Stimulated activated CD4-positive, alpha-beta T cell treated with anti-CD3 and anti-CD28 coated beads, TNF-alpha, amount 100 ng/mL, for 1 hour (primary cell): ENCODE measurements at regions not wholly inside any gene's neighbourhood (a gene's known extent, or its start where the extent isn't known, plus 50 kb on each side); places are given as distances from the start of the nearest gene placed in this dataset.

Source experiments
- DNase-seq, 3 donors: peaks; one replicate each; pipeline ENCODE4 v3.0.0-alpha.2; 2020; ENCODE audit warnings: low read depth in 3 of 3, low spot score in 1 of 3

DNA sequence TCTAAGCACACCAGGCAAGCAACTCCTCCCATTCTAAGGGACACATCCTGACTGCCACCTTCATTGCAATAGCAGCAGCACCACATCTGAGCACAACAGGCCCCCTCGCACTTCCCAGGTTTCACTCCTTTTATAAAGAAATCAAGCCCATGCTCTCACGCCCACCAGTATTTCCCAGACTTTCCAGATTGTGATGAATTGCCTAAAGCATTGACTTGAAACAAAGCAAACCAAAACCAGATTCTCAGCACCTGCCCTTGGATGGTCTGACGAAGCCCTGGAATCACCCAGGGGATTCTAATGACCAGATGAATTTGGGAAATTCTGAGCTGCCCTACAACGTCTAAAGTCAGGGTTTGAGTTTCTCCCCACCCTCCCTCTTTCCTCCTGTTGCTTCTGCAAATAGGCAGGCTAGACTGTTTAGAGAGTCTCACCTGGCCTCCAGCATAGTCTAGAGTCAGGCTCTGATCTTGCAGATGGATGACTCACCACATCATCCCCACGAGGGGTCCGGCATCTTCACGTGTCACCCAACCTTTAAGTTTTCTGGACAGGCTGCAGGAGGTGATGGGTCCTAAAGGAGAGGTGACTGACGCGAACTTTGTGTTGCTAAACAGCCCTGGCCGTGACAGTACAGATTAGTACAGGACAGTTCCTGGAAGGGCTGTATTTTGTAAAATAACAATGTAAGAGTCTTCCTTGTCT is 198.0 kb downstream of the SKIDA1 start:
- no peak for DNase-seq

DNA sequence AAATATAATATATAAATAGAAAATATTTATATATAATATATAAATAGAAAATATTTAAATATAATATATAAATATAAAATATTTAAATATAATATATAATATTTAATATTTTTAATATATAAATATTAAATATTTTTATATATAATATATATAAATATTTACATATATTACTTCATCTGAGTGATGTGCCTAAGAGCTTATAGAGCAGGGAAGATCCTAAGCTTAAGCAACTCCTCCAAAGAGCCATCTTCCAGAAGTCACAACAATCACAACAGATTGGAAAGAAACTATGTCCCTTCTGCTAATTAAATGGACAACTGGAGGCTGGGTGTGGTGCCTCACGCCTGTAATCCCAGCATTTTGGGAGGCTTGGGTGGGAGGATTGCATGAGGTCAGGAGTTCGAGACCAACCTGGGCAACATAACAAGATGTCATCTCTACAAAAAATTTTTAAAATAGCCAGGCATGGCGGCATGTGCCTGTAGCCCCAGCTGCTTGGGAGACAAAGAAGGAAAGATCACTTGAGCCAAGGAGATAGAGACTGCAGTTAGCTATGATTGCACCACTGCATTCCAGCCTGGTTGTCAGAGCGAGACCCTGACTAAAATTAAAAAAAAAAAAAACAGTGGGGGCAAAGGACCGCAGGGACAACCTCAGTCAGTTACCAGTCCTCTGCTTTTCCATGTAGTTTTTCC is 198.7 kb downstream of the SKIDA1 start:
- no peak for DNase-seq

DNA sequence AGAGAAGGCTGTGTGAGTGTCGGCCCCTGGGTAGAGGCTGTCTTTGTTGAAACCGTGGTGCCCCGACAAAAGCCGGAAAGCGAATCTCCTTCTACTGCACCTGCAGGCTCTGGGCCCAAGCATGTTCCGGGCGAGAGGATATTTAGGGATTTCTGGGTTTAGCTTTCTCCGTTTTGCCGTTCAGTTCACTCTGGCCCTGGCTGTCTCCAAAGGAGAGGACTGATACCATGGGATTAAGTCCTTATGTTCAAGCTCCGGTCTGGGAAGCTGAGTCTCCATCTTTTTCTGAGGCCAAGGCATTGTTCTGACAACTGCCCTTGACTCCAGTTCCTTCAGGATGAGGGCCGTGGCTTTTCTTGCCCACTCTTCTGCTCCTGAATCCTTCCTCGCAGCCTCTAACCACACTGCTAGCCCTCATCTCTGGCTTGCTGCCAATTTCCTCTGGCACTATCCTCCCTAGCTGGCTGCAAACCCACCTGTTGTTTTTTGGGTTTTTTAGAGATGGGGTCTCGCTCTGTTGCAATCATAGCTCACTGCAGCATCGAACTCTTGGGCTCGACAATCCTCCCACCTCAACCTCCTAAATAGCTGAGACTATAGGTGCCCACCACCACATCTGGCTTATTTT is 206.8 kb downstream of the SKIDA1 start:
- DNase-seq = no peak

DNA sequence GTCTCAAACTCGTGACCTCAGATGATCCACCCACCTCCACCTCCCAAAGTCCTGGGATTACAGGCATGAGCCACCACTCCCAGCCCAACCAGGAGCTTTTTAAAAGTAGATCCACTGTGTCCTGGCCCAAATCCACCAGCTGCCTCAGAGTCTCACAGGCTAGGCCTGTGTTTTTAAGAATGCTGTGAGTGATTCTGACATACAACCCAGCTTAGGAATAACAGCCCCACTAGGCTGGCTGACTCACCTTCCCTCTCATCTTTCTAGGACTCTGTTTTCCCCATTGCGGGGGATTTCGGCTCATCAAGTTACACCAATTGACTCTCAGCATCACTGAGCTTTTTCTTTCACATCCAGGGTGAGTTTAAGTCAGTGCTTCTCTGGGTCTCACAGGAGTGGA is 207.6 kb downstream of the SKIDA1 start:
- no peak for DNase-seq

DNA sequence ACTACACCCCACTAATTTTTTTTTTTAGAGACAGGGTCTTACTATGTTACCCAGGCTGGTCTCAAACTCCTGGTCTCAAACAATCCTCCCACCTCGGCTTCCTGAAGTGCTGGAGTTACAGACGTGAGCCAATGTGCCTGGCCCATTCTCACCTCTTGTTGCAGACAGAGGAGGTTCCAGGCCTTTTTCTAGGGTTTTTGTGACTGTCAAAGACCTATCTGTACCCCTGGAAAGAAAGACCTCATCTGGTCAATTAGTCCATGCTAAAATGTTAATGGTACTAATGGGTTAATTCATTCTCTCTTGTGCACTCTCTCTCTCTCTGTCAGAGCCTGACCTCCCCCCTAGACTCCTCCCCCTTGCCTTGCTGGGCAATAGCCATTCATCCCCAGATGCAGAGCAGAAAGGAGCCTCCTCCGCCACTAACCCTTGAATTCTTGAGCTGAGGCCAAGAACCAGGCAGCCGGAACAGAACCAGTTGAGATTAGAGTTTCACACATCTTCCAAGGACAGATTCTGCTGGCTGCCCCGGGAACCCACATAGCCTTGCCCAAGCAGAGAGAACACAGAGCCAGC is 209.7 kb downstream of the SKIDA1 start:
- DNase-seq = no peak

DNA sequence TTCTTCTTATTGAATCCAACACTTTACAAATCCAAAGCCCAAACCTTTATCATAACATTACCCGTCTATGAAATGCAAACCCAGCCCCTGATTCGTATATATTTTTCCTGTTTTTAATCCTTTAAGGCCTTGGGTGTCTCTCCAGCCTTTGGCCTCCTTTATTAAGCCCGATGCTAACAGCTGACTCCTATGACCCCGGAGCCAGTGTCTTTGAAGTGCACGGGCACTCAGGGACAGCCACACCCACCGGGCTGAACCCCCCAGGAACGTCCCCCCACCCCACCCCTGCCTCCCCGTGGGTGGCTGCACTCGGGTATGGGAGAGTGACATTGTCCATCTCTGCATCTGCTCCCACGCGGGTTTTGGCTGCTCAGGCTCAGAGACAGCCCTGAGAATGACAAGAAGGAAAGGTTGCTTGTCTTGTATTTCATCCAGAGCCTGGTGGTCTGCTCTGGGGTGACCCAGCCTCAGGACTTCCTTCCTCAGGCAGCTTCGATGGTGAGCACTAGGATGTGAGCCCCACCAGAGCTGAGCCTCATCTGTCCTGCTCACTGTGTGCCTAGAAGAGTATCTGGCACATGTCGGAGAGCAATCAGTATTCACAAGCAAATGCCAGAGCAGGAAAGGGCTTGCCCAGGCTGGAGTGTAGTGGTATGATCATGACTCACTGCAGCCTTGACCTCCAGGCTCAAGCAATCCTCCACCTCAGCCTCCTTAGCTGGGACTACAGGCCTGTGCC is 210.4 kb downstream of the SKIDA1 start:
- no peak for DNase-seq

DNA sequence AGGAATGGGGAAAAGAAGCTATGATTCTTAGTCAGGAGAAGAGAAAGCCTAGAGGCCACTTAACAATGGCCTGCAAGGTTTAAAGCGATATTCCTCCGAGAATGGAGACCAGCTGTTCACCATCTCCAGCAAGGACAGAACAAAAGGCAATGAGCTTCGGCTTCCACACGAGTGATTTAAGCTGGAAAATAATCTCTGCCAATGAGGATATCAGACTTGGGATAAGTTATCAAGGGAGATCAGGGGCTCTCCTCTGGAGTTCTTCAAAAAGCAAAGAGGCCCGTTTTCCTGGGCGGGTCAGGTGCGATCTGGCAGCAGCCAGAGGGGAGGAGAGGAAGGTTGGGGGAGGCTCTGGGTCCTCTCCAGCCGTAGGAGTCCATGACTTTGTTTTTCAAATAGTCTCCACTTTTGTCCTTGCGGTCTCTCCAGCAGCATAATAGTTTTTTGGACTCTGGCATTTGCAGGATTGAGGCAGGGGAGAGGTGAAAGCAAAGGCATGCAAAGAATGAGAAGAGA is 211.3 kb downstream of the SKIDA1 start:
- DNase-seq = no peak

DNA sequence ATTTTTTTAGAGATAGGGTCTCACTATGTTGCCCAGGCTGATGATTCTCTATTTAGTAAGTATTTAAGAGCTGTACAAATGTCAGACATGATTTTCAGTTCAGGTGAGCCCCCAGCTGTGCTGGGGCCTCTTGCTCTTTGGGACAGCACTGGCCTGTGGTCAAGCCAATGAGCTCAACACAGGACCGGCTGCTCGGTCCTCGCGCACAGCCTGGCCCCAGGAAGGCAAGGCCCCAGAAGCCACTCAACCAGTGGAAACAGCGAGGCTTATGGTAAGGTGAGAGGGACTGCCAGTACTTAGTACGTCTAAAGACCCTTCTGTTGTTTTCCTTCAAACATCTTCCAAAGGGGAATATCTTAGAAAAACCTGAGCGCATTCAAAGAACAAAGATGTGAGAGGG is 211.8 kb downstream of the SKIDA1 start:
- no peak for DNase-seq

DNA sequence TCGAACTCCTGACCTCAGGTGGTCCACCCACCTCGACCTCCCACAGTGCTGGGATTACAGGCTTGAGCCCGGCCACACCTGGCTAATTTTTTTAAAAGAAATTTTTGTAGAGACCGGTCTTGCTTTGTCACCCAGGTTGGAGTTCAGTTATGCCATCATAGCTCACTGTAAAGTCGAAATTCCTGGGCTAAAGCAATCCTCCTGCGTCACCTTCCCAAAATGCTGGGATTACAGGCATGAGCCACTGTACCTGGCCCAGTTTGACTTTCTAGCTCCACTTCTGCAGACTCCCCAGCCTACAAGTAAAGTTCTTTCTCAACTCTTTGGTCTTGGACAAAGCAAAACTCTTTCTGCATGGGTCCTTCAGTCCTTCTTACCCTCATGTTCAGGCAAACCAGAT is 214.1 kb downstream of the SKIDA1 start:
- no peak for DNase-seq

DNA sequence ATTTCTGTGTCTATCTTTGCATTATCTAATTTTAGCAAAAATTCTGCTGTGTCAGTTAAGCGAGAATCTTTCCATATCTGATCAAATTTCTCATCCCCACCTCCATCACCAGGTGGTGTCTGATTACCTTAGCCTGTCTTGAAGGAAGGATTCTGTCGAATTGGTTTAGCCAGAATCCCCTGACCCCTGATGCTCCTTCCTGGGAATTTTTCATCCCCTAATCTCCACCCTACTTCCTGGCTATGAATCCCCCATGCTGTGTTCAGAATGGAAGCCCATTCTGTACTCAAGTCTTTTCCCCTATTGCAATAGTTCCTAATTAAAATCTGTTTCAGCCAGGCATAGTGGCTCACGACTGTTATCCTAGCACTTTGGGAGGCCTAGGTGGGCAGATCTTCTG is 216.1 kb downstream of the SKIDA1 start:
- no peak for DNase-seq

DNA sequence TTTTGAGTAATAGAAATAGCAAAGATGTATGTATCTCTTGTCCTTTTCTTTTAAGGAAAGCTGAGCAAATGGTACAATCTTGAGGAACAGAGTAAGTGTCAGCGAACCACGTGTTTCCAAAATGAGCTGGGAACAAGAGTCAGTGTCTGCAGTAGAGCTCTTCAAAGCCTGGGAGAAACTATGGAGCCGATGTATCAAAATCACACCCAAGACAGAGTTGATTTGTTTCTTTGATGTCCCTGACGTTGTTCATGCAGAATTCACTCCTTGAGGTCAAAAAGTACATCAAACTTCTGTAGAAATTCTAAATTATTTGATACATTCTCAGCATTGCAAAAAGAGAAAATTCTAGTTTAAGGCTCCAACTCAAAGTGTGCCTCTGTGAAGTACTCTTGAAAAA is 216.5 kb downstream of the SKIDA1 start:
- DNase-seq = no peak

DNA sequence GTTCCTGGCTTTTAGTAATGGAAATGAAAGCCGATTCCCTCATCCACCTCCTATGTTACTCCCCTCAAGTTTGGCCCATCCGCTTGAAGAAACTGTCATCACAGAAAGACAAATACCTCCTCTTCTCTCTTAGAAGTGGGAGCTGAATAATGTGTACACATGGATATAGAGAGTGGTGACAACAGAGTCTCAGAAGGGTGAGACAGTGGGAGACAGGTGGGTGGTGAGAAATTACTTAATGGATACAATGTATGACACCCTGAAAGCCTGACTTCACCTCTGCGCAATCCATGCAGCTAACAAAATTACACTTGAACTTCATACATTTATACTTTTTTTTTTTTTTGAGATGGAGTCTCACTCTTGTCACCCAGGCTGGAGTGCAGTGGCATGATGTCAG is 217.5 kb downstream of the SKIDA1 start:
- DNase-seq = no peak

DNA sequence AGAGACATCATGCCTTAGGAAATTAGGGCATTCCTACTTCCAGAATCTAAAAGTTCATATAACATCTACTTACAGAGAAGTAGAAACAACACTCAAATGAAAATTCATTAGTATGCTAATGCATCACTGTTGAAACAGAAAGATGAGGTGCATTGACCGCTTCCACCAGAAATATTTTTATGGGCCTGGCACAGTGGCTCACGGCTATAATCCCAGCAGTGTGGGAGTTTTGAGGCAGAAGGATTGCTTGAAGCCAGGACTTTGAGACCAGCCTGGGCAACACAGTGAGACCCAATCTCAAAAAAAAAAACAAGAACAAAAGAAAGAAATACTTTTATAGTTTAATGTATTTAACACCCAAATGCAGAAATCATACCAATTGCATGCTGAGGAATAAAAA is 220.9 kb downstream of the SKIDA1 start:
- DNase-seq = no peak

DNA sequence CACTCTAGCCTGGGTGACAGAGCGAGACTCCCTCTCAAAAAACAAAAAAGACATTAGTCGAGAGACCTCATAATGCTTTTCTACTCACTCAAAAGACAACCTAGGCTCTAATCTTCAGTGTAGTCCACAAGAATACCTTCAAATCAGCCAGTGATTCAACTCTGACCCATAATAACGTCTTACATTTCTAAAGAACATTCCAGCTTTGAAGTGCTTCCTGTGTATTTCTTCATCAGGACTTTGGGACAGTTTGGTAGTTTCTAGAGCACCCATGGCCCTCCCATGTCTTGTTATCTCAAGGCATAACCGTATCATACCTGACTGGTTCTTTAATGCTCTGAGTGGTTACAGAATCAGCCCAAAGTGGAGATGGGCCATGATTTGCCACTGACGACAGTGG is 221.3 kb downstream of the SKIDA1 start:
- no peak for DNase-seq

DNA sequence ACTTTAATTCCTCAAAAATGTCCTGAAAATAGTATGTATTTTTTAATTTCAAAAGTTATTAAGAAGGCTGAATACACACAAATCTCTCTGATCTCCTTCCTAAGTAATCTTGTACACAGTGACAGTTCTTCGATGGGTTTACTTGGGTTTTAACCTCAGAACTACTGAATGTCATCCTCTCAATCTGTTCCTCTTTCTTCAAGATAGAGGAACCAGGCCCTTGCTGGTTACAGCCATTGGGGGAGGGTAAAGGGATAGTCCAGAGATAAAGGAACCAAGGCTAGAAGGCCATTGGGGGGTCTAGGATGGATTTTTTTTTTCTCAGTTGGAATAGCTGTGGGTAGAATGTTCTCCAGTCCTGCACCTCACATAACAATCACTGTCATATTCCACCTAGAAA is 224.9 kb downstream of the SKIDA1 start:
- no peak for DNase-seq

DNA sequence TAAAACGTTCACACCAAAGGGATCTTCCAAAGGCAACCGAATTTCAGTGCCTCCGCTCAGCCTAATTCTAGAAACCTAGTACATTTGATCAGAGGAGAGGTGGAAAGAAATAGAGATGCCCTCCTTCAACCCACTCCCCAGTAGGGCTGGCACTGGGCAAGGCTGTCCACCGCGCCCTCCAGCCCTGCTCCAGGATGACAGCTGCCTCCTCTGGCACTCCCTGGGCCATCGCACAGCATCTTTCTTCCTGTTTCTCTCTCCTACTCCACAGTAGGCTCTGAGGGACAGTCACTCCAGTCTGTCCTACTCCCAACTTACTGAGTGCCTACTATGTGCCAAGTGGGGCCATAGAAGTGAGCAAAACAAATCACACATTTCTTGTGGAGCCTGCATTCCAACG is 226.2 kb downstream of the SKIDA1 start:
- no peak for DNase-seq

DNA sequence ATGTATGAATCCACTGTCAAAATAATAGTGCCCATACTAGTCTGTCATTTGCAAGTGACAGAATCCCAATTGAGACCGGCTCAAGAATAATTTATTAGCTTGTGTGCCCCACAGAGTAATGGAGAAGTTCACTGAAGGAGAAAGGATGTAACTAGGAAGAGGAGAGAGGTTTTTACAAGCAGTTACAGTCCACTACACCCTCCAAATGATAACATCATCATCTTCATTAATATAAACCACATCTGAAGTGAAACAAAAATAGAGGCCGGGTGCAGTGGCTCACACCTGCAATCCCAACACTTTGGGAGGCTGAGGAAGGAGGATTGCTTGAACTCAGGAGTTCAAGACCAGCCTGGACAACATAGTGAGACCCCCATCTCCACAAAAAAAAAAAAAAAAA is 226.8 kb downstream of the SKIDA1 start:
- no peak for DNase-seq

DNA sequence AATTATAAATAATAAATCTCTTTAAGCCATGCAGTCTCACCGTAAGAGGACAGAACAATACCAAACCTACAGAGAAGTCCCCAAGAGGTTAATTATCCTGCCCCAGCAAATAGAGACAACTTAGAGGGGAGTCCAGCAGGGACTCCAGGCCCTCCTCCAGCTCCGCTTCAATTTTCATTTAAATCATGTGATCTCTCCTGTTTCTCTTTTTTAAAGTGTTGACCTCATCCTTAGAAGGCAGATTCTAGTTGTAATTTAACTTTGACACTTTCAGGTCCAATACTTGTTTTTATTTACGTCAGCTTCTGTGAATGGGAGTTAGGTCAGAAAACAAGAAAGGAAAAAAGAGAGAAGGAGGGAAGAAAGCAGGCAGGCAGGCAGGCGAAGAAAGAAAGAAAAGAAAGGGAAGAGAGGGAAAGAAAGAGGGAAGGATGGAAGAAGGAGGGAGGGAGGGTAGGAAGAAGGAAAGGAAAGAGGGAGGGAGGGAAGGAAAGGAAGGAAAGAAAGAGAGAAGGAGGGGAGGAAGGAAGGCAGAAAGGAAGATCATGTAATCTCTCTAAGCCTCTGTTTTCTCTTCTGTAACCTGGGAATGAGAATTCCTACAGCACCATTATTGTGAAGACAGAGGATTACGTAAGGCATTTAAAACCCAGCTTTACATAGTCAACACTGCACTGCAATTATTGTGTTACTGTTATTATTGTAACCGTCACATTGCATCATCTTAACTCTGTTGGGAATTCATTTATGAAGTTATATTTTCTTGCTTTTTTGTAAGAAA is 227.7 kb downstream of the SKIDA1 start:
- no peak for DNase-seq

DNA sequence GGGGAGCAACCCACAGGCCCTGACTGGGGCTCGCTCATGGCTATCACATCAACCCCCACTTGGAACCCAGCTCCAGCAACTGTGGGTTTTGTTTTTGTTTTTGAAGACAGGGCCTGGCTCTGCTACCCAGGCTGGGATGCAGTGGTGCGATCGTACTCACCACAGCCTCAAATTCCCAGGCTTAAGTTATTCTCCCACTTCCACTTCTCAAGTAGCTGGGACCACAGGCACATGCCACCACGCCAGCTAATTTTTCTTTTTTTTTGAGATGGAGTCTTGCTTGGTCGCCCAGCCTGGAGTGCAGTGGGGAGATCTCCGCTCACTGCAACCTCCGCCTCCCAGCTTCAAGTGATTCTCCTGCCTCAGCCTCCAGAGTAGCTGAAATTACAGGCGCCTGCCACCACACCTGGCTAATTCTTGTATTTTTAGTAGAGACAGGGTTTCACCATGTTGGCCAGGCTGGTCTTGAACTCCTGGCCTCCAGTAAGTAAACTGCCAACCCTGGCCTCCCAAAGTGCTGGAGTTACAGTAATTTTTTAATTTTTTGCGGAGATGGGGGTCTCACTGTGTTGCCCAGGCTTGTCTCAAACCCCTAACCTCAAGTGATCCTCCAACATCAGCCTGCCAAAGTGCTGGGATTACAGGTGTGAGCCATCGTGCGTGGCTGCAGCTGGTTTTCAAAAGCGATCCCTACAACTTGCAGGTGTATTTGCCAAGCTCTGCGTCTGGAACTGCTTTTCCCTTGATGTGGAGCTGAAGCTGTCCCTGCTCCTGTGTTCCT is 228.7 kb downstream of the SKIDA1 start:
- no peak for DNase-seq
